ENCODE measurements at regions not wholly inside any gene's neighbourhood (a gene's known extent, or its start where the extent isn't known, plus 50 kb on each side); places are given as distances from the start of the nearest gene placed in this dataset.

GRCh38 chr14:101040538-101041442 is 137.3 kb upstream of the RTL1 start:
- no peak for DNase-seq (ENCODE audit: low spot score)

GRCh38 chr14:101043891-101044290 is 140.4 kb upstream of the RTL1 start:
- no peak for DNase-seq (ENCODE audit: low spot score)

- DNase-seq (ENCODE audit: low spot score), result no peak
These were observed 141.2 kb upstream of the RTL1 start for GRCh38 chr14:101044741-101045140.

- DNase-seq (ENCODE audit: low spot score), result no peak
These were observed 142.0 kb upstream of the RTL1 start for GRCh38 chr14:101045511-101045910.

GRCh38 chr14:101046071-101046470 is 142.5 kb upstream of the RTL1 start:
- DNase-seq (ENCODE audit: low spot score), result no peak

GRCh38 chr14:101047326-101047725 is 143.8 kb upstream of the RTL1 start:
- DNase-seq (ENCODE audit: low spot score), result no peak

GRCh38 chr14:101048766-101049165 is 145.2 kb upstream of the RTL1 start:
- DNase-seq (ENCODE audit: low spot score), result no peak

GRCh38 chr14:101049511-101049910 is 146.0 kb upstream of the RTL1 start:
- no peak for DNase-seq (ENCODE audit: low spot score)

GRCh38 chr14:101049942-101050341 is 146.4 kb upstream of the RTL1 start:
- no peak for DNase-seq (ENCODE audit: low spot score)

- DNase-seq (ENCODE audit: low spot score), result no peak
These were observed 147.5 kb upstream of the RTL1 start for GRCh38 chr14:101050901-101051490.

- no peak for DNase-seq (ENCODE audit: low spot score)
These were observed 151.1 kb upstream of the RTL1 start for GRCh38 chr14:101054671-101055070.

GRCh38 chr14:101055106-101055662 is 151.7 kb upstream of the RTL1 start:
- DNase-seq (ENCODE audit: low spot score), result no peak

GRCh38 chr14:101055776-101056374 is 152.4 kb upstream of the RTL1 start:
- no peak for DNase-seq (ENCODE audit: low spot score)

GRCh38 chr14:101056446-101056845 is 152.9 kb upstream of the RTL1 start:
- DNase-seq (ENCODE audit: low spot score), result no peak

- DNase-seq (ENCODE audit: low spot score), result no peak
These were observed 153.9 kb upstream of the RTL1 start for GRCh38 chr14:101057394-101057793.

- DNase-seq (ENCODE audit: low spot score), result no peak
These were observed 155.0 kb upstream of the RTL1 start for GRCh38 chr14:101058571-101058970.

- DNase-seq (ENCODE audit: low spot score), result no peak
These were observed 156.7 kb upstream of the RTL1 start for GRCh38 chr14:101060171-101060601.

GRCh38 chr14:101061411-101062064 is 158.0 kb upstream of the RTL1 start:
- DNase-seq (ENCODE audit: low spot score), result no peak

- no peak for DNase-seq (ENCODE audit: low spot score)
These were observed 158.5 kb upstream of the RTL1 start for GRCh38 chr14:101062065-101062450.

- DNase-seq (ENCODE audit: low spot score), result no peak
These were observed 159.1 kb upstream of the RTL1 start for GRCh38 chr14:101062601-101063000.

GRCh38 chr14:101063121-101063520 is 159.6 kb upstream of the RTL1 start:
- no peak for DNase-seq (ENCODE audit: low spot score)
